NCI-H748 treated with DMSO at 0.1 percent for 48 hours (cell line): ENCODE measurements at regions not wholly inside any gene's neighbourhood (a gene's known extent, or its start where the extent isn't known, plus 50 kb on each side); places are given as distances from the start of the nearest gene placed in this dataset.

ENCODE experiments used
- DNase-seq: peaks from one replicate; lab custom pipeline; 2025; lab: John Stamatoyannopoulos, UW

- no peak for DNase-seq
These were observed 177.4 kb upstream of the NRIP1 start for GRCh38 chr21:15241997-15242736.

- DNase-seq = no peak
These were observed 178.1 kb upstream of the NRIP1 start for GRCh38 chr21:15242906-15243305.

GRCh38 chr21:15243406-15243805 lies 178.6 kb upstream of the NRIP1 start:
- no peak for DNase-seq

- no peak for DNase-seq
These were observed 182.8 kb upstream of the NRIP1 start for GRCh38 chr21:15247613-15248012.

GRCh38 chr21:15249285-15249993 lies 184.6 kb upstream of the NRIP1 start:
- no peak for DNase-seq

- DNase-seq = no peak
These were observed 185.6 kb upstream of the NRIP1 start for GRCh38 chr21:15250384-15250783.

- no peak for DNase-seq
These were observed 187.6 kb upstream of the NRIP1 start for GRCh38 chr21:15252431-15252830.

GRCh38 chr21:15254111-15254510 lies 189.3 kb upstream of the NRIP1 start:
- DNase-seq = no peak

GRCh38 chr21:15255261-15255660 lies 190.5 kb upstream of the NRIP1 start:
- DNase-seq = no peak

GRCh38 chr21:15255763-15256162 lies 191.0 kb upstream of the NRIP1 start:
- no peak for DNase-seq

GRCh38 chr21:15256996-15257395 lies 192.2 kb upstream of the NRIP1 start:
- no peak for DNase-seq

- DNase-seq = no peak
These were observed 192.8 kb upstream of the NRIP1 start for GRCh38 chr21:15257646-15258045.

GRCh38 chr21:15259824-15260223 lies 195.0 kb upstream of the NRIP1 start:
- DNase-seq = no peak

GRCh38 chr21:15260604-15261003 lies 195.8 kb upstream of the NRIP1 start:
- no peak for DNase-seq

- no peak for DNase-seq
These were observed 199.4 kb upstream of the NRIP1 start for GRCh38 chr21:15264084-15264665.

- no peak for DNase-seq
These were observed 207.4 kb upstream of the NRIP1 start for GRCh38 chr21:15272171-15272570.

- no peak for DNase-seq
These were observed 207.8 kb upstream of the NRIP1 start for GRCh38 chr21:15272591-15272990.

- no peak for DNase-seq
These were observed 208.4 kb upstream of the NRIP1 start for GRCh38 chr21:15273244-15273643.

- DNase-seq = no peak
These were observed 210.1 kb upstream of the NRIP1 start for GRCh38 chr21:15274701-15275485.

GRCh38 chr21:15275615-15276235 lies 210.9 kb upstream of the NRIP1 start:
- DNase-seq = no peak

- no peak for DNase-seq
These were observed 211.4 kb upstream of the NRIP1 start for GRCh38 chr21:15276243-15276642.

- no peak for DNase-seq
These were observed 212.7 kb upstream of the NRIP1 start for GRCh38 chr21:15277466-15277865.
